ENCODE measurements at regions not wholly inside any gene's neighbourhood (a gene's known extent, or its start where the extent isn't known, plus 50 kb on each side); places are given as distances from the start of the nearest gene placed in this dataset.

DNA sequence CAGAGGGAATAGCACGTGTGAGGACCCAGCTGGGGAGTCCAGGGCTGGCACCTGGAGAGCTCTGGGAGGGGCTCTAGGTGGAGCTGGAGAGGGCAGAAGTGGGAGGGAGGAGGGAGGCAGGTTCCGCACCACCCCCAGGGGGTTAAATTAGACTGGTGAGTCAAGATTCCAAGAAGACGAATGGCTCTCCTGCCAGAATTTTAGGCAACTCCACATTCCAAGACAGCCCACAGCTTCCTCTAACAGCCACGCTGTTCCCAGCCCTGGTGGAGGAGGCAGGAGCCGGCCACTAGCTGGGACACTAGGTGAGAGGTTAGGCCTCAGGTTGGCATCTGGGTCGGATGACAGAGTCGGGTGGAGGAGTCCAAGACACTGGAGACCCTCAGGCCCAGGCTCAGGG is 60.2 kb downstream of the TFAP2C start:
- H3K4me3 Mint-ChIP-seq, result no peak overlapping the region
- H3K36me3 Mint-ChIP-seq (ENCODE audit: low read depth), result no peaks in the 10 kb centered on the region
- TF ChIP-seq, protein P1, sequence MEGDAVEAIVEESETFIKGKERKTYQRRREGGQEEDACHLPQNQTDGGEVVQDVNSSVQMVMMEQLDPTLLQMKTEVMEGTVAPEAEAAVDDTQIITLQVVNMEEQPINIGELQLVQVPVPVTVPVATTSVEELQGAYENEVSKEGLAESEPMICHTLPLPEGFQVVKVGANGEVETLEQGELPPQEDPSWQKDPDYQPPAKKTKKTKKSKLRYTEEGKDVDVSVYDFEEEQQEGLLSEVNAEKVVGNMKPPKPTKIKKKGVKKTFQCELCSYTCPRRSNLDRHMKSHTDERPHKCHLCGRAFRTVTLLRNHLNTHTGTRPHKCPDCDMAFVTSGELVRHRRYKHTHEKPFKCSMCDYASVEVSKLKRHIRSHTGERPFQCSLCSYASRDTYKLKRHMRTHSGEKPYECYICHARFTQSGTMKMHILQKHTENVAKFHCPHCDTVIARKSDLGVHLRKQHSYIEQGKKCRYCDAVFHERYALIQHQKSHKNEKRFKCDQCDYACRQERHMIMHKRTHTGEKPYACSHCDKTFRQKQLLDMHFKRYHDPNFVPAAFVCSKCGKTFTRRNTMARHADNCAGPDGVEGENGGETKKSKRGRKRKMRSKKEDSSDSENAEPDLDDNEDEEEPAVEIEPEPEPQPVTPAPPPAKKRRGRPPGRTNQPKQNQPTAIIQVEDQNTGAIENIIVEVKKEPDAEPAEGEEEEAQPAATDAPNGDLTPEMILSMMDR (IDR thresholded peaks at IDR 0.05), result no peak
- H3K4me1 Mint-ChIP-seq (ENCODE audit: low read depth), result peaks cover 20% of the 10 kb centered on the region
- peak; percentile 36 for DNase-seq
- H3K27ac Mint-ChIP-seq, result no peak overlapping the region
- no peaks in the 10 kb centered on the region for H3K9me3 Mint-ChIP-seq
- peaks cover 12% of the 10 kb centered on the region for H3K27me3 Mint-ChIP-seq (ENCODE audit: insufficient read depth)

DNA sequence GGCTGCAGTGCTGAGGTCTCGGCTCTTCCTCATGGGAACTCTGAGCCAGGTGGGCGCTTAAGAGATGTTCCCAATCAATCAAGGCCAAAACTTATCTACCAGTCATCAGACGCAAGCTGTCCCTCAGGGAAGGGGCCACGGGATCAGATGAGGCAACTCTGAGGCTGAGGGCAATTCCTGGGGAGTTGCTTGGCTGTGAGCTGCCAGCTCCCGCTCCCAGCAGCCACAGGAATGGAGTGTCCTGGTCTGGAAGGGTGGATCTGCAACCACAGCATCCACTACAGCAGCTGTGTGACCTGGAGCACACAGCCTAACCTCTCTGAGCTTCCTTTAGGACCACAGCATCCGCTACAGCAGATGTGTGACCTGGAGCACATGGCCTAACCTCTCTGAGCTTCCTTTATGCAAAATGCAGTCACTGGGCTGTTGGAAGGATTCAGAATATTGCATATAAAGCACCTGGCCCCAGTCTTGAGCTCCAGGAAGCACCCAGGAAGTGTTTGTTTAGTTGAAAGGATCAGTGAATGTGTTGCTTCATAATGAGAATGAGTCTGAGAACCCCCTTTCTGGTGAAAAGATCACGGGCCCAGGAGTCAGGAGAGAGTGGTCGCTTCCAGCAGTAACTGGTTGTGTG is 60.9 kb downstream of the TFAP2C start:
- no peaks in the 10 kb centered on the region for H3K9me3 Mint-ChIP-seq
- peaks cover 12% of the 10 kb centered on the region for H3K27me3 Mint-ChIP-seq (ENCODE audit: insufficient read depth)
- H3K27ac Mint-ChIP-seq, result no peak overlapping the region
- no peaks in the 10 kb centered on the region for H3K36me3 Mint-ChIP-seq (ENCODE audit: low read depth)
- H3K4me3 Mint-ChIP-seq, result no peak overlapping the region
- peaks cover 20% of the 10 kb centered on the region for H3K4me1 Mint-ChIP-seq (ENCODE audit: low read depth)
- peak; percentile 16 for DNase-seq
- TF ChIP-seq, protein P1 (IDR thresholded peaks at IDR 0.05), result no peak

DNA sequence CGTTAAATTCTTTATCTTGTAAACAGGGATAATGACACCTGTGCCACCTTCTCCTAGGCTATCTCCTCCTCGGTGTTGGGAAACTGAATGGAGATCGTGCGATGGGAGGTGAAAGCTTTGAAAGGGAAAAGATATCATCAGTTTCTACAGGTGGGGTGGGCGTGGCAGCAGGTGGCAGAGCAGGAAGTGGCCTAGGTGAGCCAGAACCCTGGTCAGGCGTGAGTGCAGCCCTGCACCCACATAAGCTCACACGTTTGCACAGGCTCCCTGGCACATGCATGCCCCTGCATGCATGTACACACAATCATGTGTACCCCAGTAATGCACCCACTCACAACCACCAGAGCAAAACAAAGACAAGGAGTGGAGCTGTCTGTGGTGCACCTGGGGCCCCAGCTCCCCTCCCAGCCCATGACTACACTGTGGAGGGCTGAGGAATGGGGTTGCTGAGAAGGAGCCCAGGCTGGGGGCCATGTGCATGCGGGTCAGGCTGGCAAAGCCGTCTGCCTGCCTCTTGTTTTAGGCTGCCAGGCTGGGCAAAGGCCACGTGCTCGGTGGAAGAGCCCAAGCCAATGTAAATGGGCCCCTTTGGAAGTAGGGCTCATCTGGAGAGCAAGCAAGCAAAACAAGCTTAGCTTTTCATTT is 61.5 kb downstream of the TFAP2C start:
- H3K9me3 Mint-ChIP-seq, result no peaks in the 10 kb centered on the region
- no peak overlapping the region for H3K27ac Mint-ChIP-seq
- TF ChIP-seq, protein P1 (IDR thresholded peaks at IDR 0.05), result no peak
- H3K36me3 Mint-ChIP-seq (ENCODE audit: low read depth), result no peaks in the 10 kb centered on the region
- H3K4me3 Mint-ChIP-seq, result no peak overlapping the region
- H3K4me1 Mint-ChIP-seq (ENCODE audit: low read depth), result peaks cover 20% of the 10 kb centered on the region
- no peak for DNase-seq
- H3K27me3 Mint-ChIP-seq (ENCODE audit: insufficient read depth), result peaks cover 12% of the 10 kb centered on the region

DNA sequence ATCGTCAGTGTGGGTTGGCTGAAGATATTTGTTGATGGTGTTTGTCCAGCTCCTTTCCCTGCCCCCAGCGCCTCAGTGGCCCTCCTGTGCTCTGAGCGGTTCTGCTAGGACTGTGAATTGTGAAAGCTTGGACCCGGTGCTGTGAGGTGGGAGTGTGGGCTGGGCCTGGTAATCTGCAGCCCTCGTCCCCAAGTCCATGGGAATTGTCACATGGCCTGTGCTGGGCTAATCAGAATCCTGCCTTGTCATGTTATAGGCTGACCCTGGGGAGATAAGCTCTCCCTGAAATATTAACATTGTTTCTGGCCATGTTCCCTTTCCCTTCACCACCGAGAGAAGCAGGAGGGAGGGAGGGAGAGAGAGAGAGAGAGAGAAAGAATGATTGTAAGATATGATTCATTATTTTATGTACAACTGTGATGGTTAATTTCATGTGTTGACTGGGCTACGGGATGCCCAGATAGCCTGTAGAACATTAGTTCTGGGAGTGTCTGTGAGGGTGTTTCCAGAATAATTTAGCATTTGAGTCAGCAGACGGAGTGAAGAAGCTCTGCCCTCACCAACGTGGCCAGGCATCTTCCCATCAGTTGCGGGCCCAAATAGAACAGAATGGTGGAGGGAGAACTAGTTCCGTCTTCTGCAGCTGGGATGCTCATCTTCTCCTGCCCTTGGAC is 62.4 kb downstream of the TFAP2C start:
- Mint-ChIP-seq H3K9me3 (no peaks in the 10 kb centered on the region), H3K27me3 (ENCODE audit: insufficient read depth) (peaks cover 12% of the 10 kb centered on the region), H3K27ac (no peak overlapping the region), H3K4me1 (ENCODE audit: low read depth) (peaks cover 20% of the 10 kb centered on the region), H3K4me3 (no peak overlapping the region), H3K36me3 (ENCODE audit: low read depth) (no peaks in the 10 kb centered on the region)
- DNase-seq, result no peak
- TF ChIP-seq, protein P1 (IDR thresholded peaks at IDR 0.05), result no peak

DNA sequence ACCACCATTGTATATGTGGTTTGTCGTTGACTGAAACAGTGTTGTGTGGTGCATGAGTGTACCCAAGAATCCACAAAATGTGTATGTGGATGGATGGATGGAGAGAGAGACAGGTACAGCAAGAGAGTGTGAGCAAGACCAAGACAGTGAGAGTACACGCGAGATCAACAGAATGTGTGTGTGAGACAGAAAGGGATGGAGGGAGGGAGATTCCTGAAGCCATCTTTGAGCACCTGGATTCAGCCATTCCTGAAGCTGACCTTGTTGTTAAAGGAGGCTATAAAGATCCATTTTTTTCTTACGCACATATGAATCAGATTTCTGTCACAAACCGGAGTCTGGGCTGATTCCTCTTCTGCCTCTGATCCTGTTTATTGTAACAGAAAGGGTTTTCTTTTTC is 64.1 kb downstream of the TFAP2C start:
- peaks cover 20% of the 10 kb centered on the region for H3K4me1 Mint-ChIP-seq (ENCODE audit: low read depth)
- peaks cover 12% of the 10 kb centered on the region for H3K27me3 Mint-ChIP-seq (ENCODE audit: insufficient read depth)
- H3K9me3 Mint-ChIP-seq, result no peaks in the 10 kb centered on the region
- H3K4me3 Mint-ChIP-seq, result no peak overlapping the region
- H3K27ac Mint-ChIP-seq, result no peak overlapping the region
- no peak for DNase-seq
- TF ChIP-seq, protein P1 (IDR thresholded peaks at IDR 0.05), result no peak
- H3K36me3 Mint-ChIP-seq (ENCODE audit: low read depth), result no peaks in the 10 kb centered on the region

Data from HFFc6 (cell line).